Stimulated activated CD4-positive, alpha-beta T cell treated with anti-CD3 and anti-CD28 coated beads, Interleukin-4, amount 100 ng/mL, for 24 hours (primary cell): ENCODE measurements at regions not wholly inside any gene's neighbourhood (a gene's known extent, or its start where the extent isn't known, plus 50 kb on each side); places are given as distances from the start of the nearest gene placed in this dataset.

ENCODE experiments used
- DNase-seq: peaks from one replicate; pipeline ENCODE4 v3.0.0-alpha.2; 2020

GRCh38 chr6:166687879-166688205 lies 60.8 kb upstream of the RPS6KA2 start:
- no peak for DNase-seq

- no peak for DNase-seq
These were observed 60.2 kb upstream of the RPS6KA2 start for GRCh38 chr6:166687070-166687878.

GRCh38 chr6:166686317-166686716 lies 59.3 kb upstream of the RPS6KA2 start:
- no peak for DNase-seq

GRCh38 chr6:166684866-166685265 lies 57.8 kb upstream of the RPS6KA2 start:
- no peak for DNase-seq

- DNase-seq: no peak
These were observed 57.1 kb upstream of the RPS6KA2 start for GRCh38 chr6:166684170-166684569.

DNA sequence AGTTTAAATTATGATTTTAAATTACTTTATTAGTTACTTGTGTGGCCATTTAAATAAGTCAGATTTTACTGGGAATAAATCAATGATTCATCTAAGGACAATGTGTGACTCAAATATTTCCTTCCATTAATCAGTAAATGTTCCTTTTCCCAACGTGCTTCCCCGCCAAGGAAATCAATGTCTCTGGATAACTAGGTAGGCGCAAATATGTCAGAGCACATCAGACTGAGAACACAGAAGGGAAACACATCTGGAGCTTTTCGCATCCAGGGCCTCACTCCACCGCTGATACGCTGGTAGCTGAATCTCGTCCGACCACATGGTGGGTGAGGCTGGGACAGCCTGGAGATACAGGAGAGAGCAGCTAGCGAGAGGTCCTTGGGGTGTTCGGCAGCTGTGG lies 56.4 kb upstream of the RPS6KA2 start:
- no peak for DNase-seq

- DNase-seq: no peak
These were observed 52.5 kb upstream of the RPS6KA2 start for GRCh38 chr6:166679566-166679965.

- no peak for DNase-seq
These were observed 51.4 kb upstream of the RPS6KA2 start for GRCh38 chr6:166678426-166678825.

GRCh38 chr6:166677941-166678340 lies 50.9 kb upstream of the RPS6KA2 start:
- DNase-seq: no peak
